ENCODE measurements at regions not wholly inside any gene's neighbourhood (a gene's known extent, or its start where the extent isn't known, plus 50 kb on each side); places are given as distances from the start of the nearest gene placed in this dataset.

- TF ChIP-seq POLR2A (IDR thresholded peaks at IDR 0.05) = no peak
- TF ChIP-seq CTCF (IDR thresholded peaks at IDR 0.05) = no peak
Observed at GRCh38 chr19:27753622-27754021, 1459.3 kb downstream of the UQCRFS1 start.
